CD1c-positive myeloid dendritic cell (primary cell): ENCODE measurements at regions not wholly inside any gene's neighbourhood (a gene's known extent, or its start where the extent isn't known, plus 50 kb on each side); places are given as distances from the start of the nearest gene placed in this dataset.

ENCODE experiments used
- DNase-seq: peaks from one replicate; pipeline ENCODE4 v3.0.0-alpha.2; 2016; ENCODE audit errors: extremely low spot score

DNA sequence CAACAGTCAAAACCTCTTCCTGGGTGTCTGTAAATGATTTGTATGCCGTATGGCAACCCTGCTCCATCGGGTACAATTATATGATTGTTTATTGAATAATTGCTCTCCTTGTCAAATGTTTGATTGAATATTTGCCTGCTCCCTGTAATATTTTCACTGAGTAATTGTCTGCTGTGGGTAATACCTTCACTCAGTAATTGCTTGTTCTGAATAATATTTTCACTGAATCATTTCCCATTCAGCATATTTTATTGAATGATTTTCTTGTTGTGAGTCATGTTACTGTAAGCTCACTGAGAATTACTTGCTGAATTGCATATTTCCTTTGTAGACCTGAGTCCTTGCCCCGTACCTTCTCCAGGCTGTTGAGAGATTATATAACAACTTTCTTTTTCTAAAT, 535.2 kb downstream of the METTL4 start:
- DNase-seq = no peak

GRCh38 chr18:2040279-2040678, 531.0 kb downstream of the METTL4 start:
- no peak for DNase-seq

GRCh38 chr18:2049986-2050385, 521.3 kb downstream of the METTL4 start:
- DNase-seq = no peak

DNA sequence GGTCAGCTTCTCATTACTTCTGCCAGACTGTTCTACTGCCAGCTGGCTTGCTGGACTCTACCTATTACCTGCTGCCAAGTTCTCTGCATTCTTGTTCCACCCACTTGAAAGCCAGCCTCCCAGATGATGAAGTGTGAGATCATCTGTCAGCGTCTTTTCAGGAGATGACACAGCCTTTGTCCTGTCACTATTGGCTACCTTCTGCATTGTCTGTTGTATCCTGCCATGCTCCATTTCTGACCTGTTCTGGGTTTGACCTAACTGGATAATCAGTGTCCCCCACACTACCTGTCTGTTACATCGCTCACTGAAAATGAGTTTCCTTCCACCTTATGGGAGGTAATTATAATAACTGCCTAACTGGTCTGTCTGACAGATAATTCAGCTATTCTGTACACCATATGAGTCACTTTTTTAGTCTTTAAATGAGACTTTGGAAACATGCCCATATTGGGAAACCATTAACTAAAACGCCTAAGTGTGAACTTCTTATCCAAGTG, 520.6 kb downstream of the METTL4 start:
- no peak for DNase-seq

DNA sequence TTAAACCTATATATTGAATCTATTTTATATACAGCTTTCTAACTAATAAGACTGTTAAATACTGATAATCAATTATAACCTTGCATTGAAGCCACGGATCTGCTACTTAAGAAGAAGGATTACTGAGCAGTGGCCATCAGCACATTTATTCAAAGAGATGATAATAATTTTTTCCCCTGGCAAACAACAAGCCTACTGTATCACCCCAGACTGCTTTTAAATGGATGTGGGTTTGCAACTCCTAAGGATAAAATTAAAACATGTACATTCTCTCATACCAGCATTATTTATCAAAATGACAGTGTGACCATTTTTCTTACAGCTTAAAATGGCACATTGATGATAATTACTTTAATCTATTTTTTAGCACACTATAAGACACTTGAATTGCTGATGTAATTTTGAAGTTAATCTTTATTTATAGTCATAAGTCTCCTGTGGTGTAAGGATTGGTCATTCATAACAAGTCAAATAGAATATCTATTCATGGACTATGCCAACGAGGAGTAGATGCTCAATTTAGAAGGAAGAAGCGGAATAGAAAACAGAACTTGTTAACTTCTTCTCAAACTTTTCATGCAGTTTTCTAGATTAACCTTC, 517.7 kb downstream of the METTL4 start:
- no peak for DNase-seq

- DNase-seq = no peak
These were observed 512.0 kb downstream of the METTL4 start for GRCh38 chr18:2059336-2059735.

DNA sequence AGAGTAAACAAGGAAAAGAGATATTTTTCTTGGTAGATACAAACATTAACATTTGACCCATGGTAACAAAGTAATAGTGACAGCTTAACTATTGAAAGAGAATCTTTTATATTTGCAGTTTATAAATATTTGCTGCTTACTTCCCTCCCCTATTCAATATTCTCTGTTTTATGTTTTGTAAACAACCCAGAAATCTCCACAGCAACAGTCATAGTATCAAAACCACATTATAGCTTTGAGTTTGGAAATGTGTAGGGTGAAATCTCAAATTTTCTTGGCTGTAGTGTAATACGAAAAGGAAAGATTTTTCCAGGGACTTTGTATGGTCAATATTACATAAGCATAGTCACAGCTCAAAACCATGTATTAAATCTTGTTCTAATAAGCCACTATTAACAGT, 511.2 kb downstream of the METTL4 start:
- DNase-seq = no peak

GRCh38 chr18:2070631-2071030, 500.7 kb downstream of the METTL4 start:
- DNase-seq = no peak

DNA sequence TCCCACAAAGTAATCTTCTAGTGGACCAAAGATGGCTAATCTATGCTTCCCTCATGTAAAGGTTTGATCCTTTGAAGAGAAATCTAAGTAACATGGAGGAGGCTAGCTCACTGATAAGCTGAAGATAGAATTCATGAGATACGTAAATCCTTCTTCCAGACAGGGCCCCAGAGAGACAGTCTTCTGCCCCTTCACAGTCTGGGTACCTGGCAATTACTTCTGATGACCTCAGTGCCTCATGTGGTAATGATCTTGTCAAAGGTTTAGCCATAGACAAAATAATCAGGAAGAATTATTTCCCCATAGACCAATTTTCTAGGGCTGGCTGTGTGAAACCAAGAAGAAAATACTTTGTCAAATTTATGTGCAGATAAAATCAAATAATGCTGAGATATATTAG, 495.8 kb downstream of the METTL4 start:
- DNase-seq = no peak

DNA sequence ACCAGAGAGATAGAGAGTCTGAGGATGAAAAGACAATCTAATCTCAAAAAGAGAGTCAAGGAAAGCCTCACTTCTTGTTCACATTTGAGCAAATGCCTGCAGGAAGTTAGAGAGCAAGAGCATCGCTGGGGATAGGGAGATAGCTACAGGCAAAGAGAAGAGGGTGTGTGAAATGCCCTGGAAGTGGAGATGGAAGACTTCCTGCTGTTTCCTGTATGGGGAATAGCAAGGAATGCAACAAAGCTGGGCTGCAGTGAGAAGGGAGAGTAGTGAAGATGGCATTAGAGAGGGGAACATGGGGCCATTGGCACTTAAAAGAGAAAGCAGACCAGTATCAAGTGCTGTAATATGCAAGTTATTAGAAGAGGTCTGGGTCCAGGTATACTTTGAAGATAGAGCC, 488.6 kb downstream of the METTL4 start:
- DNase-seq = no peak

DNA sequence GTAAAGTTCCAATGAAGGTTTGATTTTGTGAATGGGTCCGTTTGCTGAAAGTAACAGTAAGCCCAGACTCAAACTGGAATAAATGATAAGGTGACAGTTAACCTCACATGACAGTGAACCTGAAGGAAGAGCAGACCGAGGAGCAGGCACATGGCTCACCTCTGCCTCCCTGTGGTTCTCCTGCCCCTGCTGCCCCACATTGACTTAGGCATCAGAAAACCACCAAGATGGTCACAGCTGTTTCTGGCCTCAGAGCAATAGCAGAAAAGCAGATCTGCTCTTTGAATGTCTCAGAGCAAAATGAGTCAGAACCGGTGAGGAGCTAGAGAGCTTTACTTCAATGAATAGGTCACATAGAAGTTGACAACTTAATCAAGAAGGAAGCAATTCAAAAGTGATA, 487.6 kb downstream of the METTL4 start:
- DNase-seq = no peak

- no peak for DNase-seq
These were observed 484.9 kb downstream of the METTL4 start for GRCh38 chr18:2086439-2086838.

- no peak for DNase-seq
These were observed 483.2 kb downstream of the METTL4 start for GRCh38 chr18:2087877-2088673.

DNA sequence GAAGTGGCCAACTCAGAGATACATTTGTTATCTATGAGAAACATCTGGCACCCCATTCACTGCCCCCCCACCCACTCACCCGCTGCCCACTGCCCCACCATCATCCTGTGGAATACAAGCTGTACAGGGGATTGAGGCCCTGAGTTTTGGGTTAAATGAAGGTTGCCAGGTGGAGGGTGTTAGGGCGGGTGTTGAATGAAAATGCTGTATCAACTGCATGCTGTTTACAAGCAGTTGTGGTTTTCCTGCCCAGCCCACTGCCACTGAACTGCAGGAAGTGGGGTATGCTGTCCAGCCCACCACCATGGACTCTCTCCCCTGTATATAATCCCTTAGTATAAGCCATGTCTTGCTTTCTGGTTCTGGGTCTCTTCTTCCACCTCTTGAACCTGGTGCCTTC, 481.9 kb downstream of the METTL4 start:
- no peak for DNase-seq

DNA sequence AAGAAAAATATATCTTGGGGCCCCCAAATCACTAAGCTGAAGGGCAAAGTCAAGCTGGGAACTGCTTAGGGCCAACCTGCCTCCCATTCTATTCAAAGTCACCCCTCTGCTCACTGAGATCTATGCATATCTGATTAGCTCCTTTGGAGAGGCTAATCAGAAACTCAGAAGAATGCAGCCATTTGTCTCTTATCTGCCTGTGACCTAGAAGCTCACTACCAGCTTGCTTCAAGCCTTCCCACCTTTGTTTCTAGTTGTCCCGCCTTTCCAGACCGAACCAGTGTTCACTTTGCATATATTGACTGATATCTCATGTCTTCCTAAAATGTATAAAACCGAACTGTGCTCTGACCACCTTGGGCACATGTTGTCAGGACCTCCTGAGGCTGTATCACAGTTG, 479.4 kb downstream of the METTL4 start:
- no peak for DNase-seq

DNA sequence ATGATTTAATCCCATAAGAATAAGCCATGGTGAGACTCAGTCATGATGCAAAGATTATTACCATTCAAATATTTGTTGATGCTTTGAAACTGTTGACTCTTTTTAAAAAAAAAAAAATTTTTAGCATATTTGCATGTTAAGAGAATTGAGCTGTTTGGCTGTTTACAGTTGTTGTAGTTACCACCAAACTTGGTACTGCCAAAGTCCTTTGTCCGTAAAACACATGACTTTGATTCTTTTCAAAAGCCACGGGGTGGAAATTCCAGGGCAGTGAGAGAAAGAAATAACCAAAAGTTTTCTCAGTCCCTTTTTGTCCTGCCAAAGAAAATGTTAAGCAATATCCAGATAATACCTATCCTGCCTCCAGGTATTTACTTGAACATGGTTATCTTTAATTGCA, 474.8 kb downstream of the METTL4 start:
- DNase-seq = no peak

- no peak for DNase-seq
These were observed 470.6 kb downstream of the METTL4 start for GRCh38 chr18:2100694-2101213.

GRCh38 chr18:2102022-2102421, 469.3 kb downstream of the METTL4 start:
- DNase-seq = no peak

DNA sequence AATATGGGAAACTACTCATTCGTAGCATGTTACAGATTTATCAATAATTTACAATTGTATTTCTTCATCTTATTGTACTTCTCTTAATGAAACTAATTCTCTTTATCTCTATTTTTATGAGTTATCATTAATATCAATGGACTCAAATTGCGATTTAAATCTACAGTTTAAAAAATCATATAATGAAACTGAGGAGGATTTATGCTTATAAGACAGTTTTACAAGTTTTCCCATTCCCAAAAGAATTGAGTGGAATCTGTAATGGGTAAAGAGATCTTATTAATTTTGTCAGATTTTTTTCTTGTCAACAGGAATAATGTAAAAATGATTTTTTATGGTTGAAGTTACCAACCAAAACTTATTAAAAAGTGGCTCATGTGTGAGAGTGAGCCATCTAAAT, 468.0 kb downstream of the METTL4 start:
- no peak for DNase-seq

DNA sequence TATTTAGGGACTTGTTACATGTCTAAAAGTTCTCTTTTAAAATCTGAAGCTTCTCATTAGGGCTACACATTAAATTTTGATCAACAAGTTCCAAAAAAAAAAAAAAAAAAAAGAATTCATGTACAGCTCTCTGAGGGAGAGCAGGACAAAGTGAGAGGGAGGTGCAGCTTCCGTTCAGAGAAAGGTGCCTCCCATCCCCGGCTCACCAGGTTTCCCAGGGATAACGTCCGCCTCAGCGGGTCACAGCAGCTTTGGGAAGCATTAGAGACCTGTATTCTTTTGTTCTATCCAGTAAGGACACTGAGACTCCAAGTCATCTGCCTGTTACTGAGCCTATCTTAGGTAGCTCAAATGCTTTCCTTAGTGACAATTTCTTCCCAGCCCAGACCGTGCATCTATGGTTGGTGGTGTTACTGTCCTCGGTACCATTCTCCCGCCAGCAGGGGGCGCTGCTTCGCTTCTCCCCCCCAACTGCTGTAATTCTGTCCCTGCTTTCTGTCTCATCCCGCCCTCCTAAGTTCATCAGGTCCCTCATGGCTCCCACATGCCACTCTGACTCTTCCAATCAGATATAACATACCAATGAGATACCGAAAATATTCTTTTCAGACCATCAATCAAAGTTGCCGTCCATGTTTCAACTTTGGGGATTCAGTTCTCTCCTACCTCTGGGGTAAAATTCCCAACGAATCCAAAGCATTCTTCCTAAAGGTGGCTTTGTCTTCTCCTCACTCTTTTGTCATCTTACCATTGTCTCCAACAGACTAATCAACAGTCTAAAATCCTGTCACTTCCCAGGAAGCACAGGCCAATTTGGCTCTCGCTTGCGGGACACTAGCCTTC, 466.5 kb downstream of the METTL4 start:
- DNase-seq = peak; percentile 50

DNA sequence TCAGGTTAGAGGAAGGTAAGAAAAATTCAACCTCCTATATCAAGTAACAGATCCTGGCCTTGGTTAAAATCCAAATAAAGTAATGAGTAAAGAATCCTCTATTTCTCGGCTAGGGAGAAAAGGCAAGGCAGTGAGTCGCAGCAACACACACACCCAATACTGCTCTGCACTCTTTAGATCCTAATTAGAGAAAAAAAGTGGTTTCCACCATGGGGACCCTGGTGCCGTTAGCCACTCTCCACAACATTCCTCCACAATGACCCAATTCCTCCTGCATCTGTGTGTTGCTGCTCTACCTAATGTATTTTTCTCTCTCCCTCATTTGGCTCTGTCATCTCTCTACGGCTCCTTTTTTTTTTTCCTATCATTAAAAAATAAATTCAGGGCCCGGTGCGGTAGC, 462.7 kb downstream of the METTL4 start:
- DNase-seq = no peak

- no peak for DNase-seq
These were observed 459.8 kb downstream of the METTL4 start for GRCh38 chr18:2111456-2111855.
